Natural killer cell (primary cell): ENCODE measurements at regions not wholly inside any gene's neighbourhood (a gene's known extent, or its start where the extent isn't known, plus 50 kb on each side); places are given as distances from the start of the nearest gene placed in this dataset.

Experiments used
- ATAC-seq, 3 donors: fragments of 150-1000 bp in 2 of 3; fragments of 200-7000 bp in 1 of 3; cut with Tn5 transposase; 1 replicate in 1 of 3; 2 replicates in 2 of 3; pipeline ENCODE4 v1.10.0; 2021; ENCODE audit warnings: mild to moderate bottlenecking in 2 of 3, moderate library complexity in 2 of 3
- DNase-seq, 2 donors: peaks; one replicate each; pipeline versions ENCODE4 v3.0.0 to v3.0.0-alpha.2; 2013 to 2021; ENCODE audit warnings: mixed read lengths in 1 of 2
- H3K27ac ChIP-seq: one replicate; pipeline ENCODE4 v1.5.1; 2013; ENCODE audit warnings: mild to moderate bottlenecking, low read length
- H3K27me3 ChIP-seq: one replicate; pipeline ENCODE4 v1.6.1; 2013; ENCODE audit warnings: low read length; ENCODE audit not compliant: control insufficient read depth, insufficient read depth
- H3K36me3 ChIP-seq: one replicate; pipeline ENCODE4 v1.6.1; 2013; ENCODE audit warnings: low read length; ENCODE audit not compliant: control insufficient read depth, insufficient read depth
- H3K4me1 ChIP-seq: one replicate; pipeline ENCODE4 v1.6.1; 2013; ENCODE audit warnings: low read length; ENCODE audit not compliant: control insufficient read depth, insufficient read depth
- H3K4me3 ChIP-seq: one replicate; pipeline ENCODE4 v1.5.1; 2013; ENCODE audit warnings: low read length
- H3K9me3 ChIP-seq: one replicate; pipeline ENCODE4 v1.6.1; 2013; ENCODE audit warnings: low read length; ENCODE audit not compliant: control insufficient read depth, insufficient read depth
- H3K27ac Mint-ChIP-seq, 2 donors: one replicate each; pipeline ENCODE4 v1.8.0; 2022; ENCODE audit warnings: mild to moderate bottlenecking in 2 of 2, mixed read lengths in 2 of 2, moderate library complexity in 1 of 2
- H3K27me3 Mint-ChIP-seq, 2 donors: one replicate each; pipeline ENCODE4 v1.8.0; 2022; ENCODE audit warnings: low read depth in 2 of 2, mixed read lengths in 2 of 2
- H3K36me3 Mint-ChIP-seq: one replicate; pipeline ENCODE4 v1.8.0; 2022; ENCODE audit warnings: mixed read lengths
- H3K4me1 Mint-ChIP-seq, 2 donors: one replicate each; pipeline ENCODE4 v1.8.0; 2022; ENCODE audit warnings: mixed read lengths in 2 of 2
- H3K4me3 Mint-ChIP-seq: one replicate; pipeline ENCODE4 v1.8.0; 2022; ENCODE audit warnings: mild to moderate bottlenecking, moderate library complexity, mixed read lengths
- H3K9me3 Mint-ChIP-seq, 2 donors: one replicate each; pipeline ENCODE4 v1.8.0; 2022; ENCODE audit warnings: mixed read lengths in 2 of 2
- whole genome bisulfite sequencing: methylation state at CpG from one replicate; pipeline ENCODE4 v1.1.7; 2013; ENCODE audit warnings: missing lambda C conversion rate; ENCODE audit not compliant: insufficient coverage; 5-methylcytosine and 5-hydroxymethylcytosine counted together
- intact Hi-C: fragments of 100-400 bp; cut with micrococcal nuclease; formaldehyde crosslinking; loops from one replicate; pipeline ENCODE4 v1.14.2; 2022
- TF ChIP-seq, protein P1 (sequence below): fragments of 200-600 bp; IDR thresholded peaks from one replicate; pipeline ENCODE4 v1.8.0; 2022; ENCODE audit warnings: antibody characterized with exemption

DNA sequence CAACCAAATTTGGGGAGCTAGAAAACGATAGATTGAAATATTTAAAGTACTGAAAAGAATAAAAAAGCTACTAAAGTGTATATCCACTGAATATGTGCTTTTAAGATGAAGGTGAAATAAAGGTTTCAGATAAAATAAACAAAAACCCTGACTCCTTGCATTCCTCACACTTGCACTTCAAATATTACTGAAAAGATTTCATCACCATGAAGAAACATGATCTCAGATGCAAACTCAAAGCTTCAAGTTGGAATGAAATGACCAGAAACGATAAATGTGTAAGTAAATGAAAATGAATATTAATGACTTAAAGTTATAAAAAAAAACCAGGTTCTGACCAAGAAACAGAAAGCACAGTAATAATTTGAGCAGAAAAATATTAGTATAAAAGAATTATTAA lies 1246.0 kb upstream of the ACVR2A start:
- no peak for ATAC-seq
- H3K4me3 Mint-ChIP-seq, result no peak overlapping the region

DNA sequence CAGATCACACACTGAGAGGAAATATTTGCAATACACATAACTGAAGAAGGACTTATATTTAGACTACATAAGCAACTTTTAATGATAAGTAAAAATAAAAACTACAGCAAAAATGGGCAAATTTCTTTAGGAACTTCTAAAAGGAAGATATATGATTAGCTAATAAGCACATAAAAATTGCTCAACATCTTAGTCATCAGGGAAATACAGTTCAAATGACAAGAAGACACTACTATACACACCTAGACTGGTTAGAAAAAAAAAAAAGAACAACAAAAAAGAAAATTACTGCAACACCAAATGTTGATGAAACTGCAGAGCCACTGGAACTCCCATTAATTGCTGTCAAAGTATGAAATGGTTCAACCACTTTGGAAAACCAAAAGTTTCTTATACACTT lies 1247.5 kb upstream of the ACVR2A start:
- Histone ChIP-seq H3K27ac (no peak overlapping the region), H3K27me3 (no peaks in the 10 kb centered on the region), H3K9me3 (peaks cover 3% of the 10 kb centered on the region), H3K36me3 (no peaks in the 10 kb centered on the region), H3K4me1 (no peaks in the 10 kb centered on the region), H3K4me3 (no peak overlapping the region)
- H3K9me3 Mint-ChIP-seq, result peaks cover 7 to 22% of the 10 kb centered on the region in 2 donors
- TF ChIP-seq, protein P1, sequence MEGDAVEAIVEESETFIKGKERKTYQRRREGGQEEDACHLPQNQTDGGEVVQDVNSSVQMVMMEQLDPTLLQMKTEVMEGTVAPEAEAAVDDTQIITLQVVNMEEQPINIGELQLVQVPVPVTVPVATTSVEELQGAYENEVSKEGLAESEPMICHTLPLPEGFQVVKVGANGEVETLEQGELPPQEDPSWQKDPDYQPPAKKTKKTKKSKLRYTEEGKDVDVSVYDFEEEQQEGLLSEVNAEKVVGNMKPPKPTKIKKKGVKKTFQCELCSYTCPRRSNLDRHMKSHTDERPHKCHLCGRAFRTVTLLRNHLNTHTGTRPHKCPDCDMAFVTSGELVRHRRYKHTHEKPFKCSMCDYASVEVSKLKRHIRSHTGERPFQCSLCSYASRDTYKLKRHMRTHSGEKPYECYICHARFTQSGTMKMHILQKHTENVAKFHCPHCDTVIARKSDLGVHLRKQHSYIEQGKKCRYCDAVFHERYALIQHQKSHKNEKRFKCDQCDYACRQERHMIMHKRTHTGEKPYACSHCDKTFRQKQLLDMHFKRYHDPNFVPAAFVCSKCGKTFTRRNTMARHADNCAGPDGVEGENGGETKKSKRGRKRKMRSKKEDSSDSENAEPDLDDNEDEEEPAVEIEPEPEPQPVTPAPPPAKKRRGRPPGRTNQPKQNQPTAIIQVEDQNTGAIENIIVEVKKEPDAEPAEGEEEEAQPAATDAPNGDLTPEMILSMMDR, result no peak
- H3K27me3 Mint-ChIP-seq, result no peaks in the 10 kb centered on the region
- ATAC-seq (no peak), DNase-seq (no peak)
- intact Hi-C loops, result no loop called here
- H3K36me3 Mint-ChIP-seq, result peaks cover 5% of the 10 kb centered on the region
- no peak overlapping the region for H3K4me3 Mint-ChIP-seq
- H3K4me1 Mint-ChIP-seq, result no peaks in the 10 kb centered on the region
- H3K27ac Mint-ChIP-seq, result no peak overlapping the region

More for the DNA sequence above, 1246.0 kb upstream of the ACVR2A start:
- H3K27ac Mint-ChIP-seq, result no peak overlapping the region
- peaks cover 10 to 21% of the 10 kb centered on the region in 2 donors for H3K9me3 Mint-ChIP-seq
- H3K27me3 Mint-ChIP-seq, result no peaks in the 10 kb centered on the region
- DNase-seq, result no peak
- Histone ChIP-seq H3K27ac (no peak overlapping the region), H3K4me1 (no peaks in the 10 kb centered on the region), H3K27me3 (no peaks in the 10 kb centered on the region), H3K4me3 (no peak overlapping the region), H3K36me3 (no peaks in the 10 kb centered on the region), H3K9me3 (peaks cover 3% of the 10 kb centered on the region)
- 89% methylated on average over 1 of the region's 2 CpGs for WGBS
- TF ChIP-seq, protein P1, result no peak
- intact Hi-C loops, result no loop called here
- no peaks in the 10 kb centered on the region for H3K36me3 Mint-ChIP-seq
- no peaks in the 10 kb centered on the region for H3K4me1 Mint-ChIP-seq

DNA sequence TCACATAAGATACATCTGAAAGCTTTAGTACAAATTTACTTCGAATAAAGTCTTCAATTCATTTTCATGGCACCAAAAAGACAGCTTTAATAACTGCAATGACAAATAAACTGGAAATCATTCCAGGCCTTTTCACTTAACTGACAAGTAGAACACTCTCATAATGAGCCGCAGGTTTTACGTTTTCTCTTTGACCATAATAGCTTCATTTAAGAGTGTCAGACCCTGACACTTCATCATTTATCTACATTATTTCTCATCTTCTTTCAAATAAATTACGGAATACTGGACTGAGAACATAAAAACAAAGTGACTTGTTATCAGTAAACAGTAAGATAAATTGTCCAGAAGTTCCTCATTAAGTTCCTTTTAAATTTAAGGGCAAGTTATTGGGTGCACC lies 1252.9 kb upstream of the ACVR2A start:
- 96% methylated on average over 3 of the region's 4 CpGs for WGBS
- Mint-ChIP-seq H3K27me3 (no peaks in the 10 kb centered on the region), H3K36me3 (peaks cover 9% of the 10 kb centered on the region), H3K4me1 (no peaks in the 10 kb centered on the region), H3K9me3 (peaks cover 8 to 15% of the 10 kb centered on the region in 2 donors), H3K4me3 (no peak overlapping the region), H3K27ac (no peak overlapping the region)
- no peaks in the 10 kb centered on the region for H3K27me3 ChIP-seq
- H3K9me3 ChIP-seq, result peaks cover 7% of the 10 kb centered on the region
- ATAC-seq (no peak), DNase-seq (no peak)
- TF ChIP-seq, protein P1, result no peak
- H3K36me3 ChIP-seq, result no peaks in the 10 kb centered on the region
- H3K27ac ChIP-seq, result no peak overlapping the region
- intact Hi-C loops, result no loop called here
- no peaks in the 10 kb centered on the region for H3K4me1 ChIP-seq
- H3K4me3 ChIP-seq, result no peak overlapping the region

DNA sequence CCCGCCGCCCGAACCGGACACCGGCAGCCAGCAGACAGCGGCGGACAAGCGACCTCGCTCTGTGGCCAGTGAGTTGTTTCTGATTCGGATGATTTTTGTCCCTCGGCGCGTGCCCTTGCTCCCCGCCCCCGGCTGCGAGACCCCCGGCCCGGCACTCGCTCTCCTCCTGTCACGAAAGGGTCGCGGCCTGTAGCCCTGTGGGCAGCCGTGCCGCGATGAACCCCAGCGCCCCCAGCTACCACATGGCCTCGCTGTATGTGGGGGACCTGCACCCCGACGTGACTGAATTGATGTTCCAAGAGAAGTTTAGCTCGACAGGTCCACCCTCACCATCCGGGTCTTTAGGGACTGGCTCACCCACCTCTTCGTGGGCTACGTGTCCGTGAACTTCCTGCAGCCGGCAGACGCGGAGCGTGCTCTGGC lies 1257.5 kb upstream of the ACVR2A start:
- DNase-seq (no peak), ATAC-seq (no peak)
- intact Hi-C loops, result no loop called here
- WGBS, result 96% methylated on average over 38 of the region's 38 CpGs
- no peaks in the 10 kb centered on the region for H3K27me3 Mint-ChIP-seq
- no peaks in the 10 kb centered on the region for H3K36me3 ChIP-seq
- H3K9me3 ChIP-seq, result peaks cover 7% of the 10 kb centered on the region
- H3K27ac Mint-ChIP-seq, result no peak overlapping the region
- H3K27me3 ChIP-seq, result no peaks in the 10 kb centered on the region
- H3K4me3 Mint-ChIP-seq, result no peak overlapping the region
- no peak overlapping the region for H3K27ac ChIP-seq
- peaks cover 4% of the 10 kb centered on the region for H3K36me3 Mint-ChIP-seq
- no peak overlapping the region for H3K4me3 ChIP-seq
- H3K4me1 Mint-ChIP-seq, result no peaks in the 10 kb centered on the region
- no peaks in the 10 kb centered on the region for H3K4me1 ChIP-seq
- TF ChIP-seq, protein P1, result no peak
- H3K9me3 Mint-ChIP-seq, result peaks cover 0 to 4% of the 10 kb centered on the region in 2 donors
